GM21526 (cell line): ENCODE measurements at regions not wholly inside any gene's neighbourhood (a gene's known extent, or its start where the extent isn't known, plus 50 kb on each side); places are given as distances from the start of the nearest gene placed in this dataset.
"Not testable (repeated sequence)": the region's sequence is repeated elsewhere in the genome, so short reads cannot be mapped to it uniquely, and the experiment has no call there.

Experiments
- ATAC-seq: cut with Tn5 transposase; IDR thresholded peaks from one replicate; pipeline ENCODE4 v1.9.1; 2021; ENCODE audit warnings: moderate library complexity; ENCODE audit not compliant: unreplicated experiment, low FRiP score

GRCh38 chr1:182235952-182236650 lies 155.5 kb downstream of the GLUL start:
- ATAC-seq, result no peak

GRCh38 chr1:182235604-182235951 lies 156.0 kb downstream of the GLUL start:
- no peak for ATAC-seq

GRCh38 chr1:182229921-182230491 lies 161.6 kb downstream of the GLUL start:
- no peak for ATAC-seq

- no peak for ATAC-seq
Observed at GRCh38 chr1:182229451-182229850, 162.1 kb downstream of the GLUL start.

GRCh38 chr1:182227864-182228547 lies 163.6 kb downstream of the GLUL start:
- ATAC-seq, result no peak

DNA sequence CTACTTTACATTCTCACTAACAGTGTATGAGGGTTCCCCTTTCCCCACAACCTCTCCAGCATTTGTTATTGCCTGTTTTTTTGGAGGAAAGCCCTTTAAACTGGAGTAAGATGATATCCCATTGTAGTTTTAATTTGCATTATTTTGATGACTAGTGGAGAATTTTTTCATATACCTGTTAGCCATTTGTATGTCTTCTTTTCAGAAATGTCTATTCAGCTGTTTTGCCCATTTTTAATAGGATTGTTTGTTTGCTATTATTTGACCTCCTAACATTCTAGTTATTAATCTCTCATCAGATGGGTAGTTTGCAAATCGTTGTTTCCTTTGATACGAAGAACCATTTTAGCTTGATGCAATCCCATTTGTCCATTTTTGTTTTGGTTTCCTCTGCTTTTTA lies 165.0 kb downstream of the GLUL start:
- no peak for ATAC-seq

GRCh38 chr1:182225755-182226154 lies 164.2 kb upstream of the ZNF648 start:
- not testable (repeated sequence) for ATAC-seq

DNA sequence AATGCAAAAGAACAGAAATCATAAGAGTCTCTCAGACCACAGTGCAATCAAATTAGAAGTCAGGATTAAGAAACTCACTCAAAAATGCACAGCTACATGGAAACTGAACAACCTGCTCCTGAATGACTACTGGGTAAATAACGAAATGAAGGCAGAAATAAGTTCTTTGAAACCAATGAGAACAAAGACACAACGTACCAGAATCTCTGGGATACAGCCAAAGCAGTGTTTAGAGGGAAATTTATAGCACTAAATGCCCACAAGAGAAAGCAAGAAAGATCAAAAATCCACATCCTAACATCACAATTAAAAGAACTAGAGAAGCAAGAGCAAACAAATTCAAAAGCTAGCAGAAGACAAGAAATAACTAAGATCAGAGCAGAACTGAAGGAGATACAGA lies 160.5 kb upstream of the ZNF648 start:
- ATAC-seq, result not testable (repeated sequence)

DNA sequence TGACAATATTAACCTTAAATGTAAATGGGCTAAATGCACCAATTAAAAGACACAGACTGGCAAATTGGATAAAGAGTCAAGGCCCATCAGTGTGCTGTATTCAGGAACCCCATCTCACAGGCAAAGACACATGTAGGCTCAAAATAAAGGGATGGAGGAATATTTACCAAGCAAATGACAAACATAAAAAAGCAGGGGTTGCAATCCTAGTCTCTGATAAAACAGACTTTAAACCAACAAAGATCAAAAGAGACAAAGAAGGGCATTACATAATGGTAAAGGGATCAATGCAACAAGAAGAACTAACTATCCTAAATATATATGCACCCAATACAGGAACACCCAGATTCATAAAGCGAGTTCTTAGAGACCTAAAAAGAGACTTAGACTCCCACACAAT lies 159.9 kb upstream of the ZNF648 start:
- ATAC-seq, result not testable (repeated sequence)

DNA sequence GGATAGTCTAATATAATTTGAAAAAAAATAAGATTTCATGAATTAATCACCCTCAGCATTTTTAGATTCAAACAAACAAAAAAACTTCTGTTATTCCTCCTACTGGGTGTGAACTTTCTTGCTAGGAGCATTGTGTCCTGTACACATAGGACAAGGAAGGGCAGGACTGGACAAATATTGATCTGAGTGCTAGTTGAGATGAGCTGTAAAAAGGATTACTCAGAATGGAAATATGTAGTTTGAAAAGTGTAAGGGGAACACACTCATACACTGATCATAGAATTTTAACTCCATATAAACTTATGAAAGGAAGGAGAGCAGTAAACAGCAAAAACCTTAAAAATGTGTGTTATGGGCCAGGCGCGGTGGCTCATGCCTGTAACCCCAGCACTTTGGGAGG lies 156.5 kb upstream of the ZNF648 start:
- no peak for ATAC-seq

DNA sequence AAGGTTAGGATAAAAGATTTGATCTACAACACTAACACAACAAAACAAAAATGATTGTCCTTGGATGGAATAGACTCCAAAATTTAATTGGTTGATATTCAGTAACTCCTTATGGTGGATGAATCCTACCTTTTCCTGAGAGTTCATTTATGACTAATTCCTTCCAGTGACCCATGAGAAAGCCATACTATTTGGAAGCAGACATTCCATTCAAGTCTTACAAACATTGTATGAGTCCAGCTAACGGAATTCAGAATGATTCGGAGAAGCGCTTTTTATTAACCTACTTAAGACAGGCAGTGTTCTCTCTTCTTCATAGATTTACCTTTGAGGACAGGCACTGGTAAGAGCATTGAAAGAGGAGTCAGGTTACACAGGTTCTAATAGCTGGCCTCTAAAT lies 155.6 kb upstream of the ZNF648 start:
- no peak for ATAC-seq

DNA sequence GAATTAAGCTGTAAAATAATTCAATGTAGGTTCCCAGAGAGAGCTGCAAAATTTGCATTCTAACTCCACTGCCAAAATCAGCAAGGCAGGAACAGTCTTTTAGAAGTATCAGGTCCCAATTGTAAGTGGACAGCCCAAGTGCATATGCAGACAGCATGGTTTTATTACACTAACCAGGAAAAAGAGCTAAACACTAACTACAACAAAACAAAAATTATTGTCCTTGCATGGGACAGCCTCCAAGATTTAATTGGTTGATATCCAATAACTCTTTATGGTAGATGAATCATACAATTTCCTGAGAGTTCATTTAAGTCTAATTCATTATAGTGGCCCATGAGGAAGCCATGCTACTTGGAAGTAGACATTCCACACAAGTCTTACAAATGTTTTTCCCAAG lies 154.3 kb upstream of the ZNF648 start:
- ATAC-seq, result no peak

DNA sequence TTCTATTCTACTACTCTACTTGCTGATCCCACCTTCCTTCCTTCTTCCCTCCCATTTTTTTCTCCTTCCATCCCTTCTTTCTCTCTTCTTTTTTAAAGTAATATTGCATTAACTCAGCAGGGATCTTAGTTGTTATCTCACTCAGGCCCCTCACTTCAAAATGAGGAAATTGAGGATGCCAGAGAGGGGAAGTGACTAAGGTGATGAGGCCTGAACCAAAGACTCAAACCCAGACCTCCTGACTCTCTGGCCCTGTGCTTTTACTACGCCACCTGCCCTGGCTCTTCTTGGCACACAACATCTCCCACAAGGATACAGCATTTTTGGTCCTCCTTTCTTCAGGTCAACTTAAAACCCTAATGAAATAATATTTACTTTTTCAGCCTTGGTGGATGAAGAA lies 151.7 kb upstream of the ZNF648 start:
- no peak for ATAC-seq

GRCh38 chr1:182211386-182211785 lies 149.9 kb upstream of the ZNF648 start:
- no peak for ATAC-seq

DNA sequence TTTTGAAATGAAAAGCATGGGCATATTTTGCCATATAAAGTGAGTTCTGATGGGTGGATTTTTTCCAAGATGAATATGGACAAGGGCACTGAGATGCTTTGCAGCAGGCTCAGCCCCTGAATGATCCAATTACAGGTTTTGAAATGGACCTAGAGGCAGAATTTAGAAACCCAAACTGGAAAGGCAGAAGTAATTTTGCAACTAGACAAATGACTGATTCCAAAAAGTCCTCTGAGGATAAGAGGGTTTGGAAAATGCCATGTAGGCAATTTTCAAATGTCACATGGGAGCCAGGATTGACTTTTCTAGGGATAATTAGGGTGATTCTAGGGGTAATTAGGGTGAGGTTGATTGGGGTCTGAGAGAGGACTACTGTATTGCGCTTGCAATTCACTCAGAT lies 148.9 kb upstream of the ZNF648 start:
- ATAC-seq, result no peak

DNA sequence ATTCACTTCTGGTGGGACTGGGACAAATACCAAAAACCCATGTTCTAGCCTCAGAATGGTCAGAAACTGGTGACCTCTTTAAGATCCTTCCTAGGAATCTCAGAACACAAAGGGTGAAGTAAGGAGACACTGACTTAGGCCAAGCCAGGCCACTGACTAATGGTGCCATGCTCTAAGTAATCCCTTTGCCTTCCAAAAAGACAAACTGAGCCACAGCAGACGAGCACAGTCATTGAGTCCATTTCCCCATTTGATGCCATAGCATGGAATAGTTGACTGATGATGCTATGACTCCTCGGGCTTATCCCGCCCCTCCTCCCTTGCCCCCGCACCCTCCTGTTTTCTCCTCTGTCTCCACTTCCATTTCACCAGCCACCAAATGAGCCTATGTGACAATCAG lies 145.8 kb upstream of the ZNF648 start:
- ATAC-seq, result no peak

DNA sequence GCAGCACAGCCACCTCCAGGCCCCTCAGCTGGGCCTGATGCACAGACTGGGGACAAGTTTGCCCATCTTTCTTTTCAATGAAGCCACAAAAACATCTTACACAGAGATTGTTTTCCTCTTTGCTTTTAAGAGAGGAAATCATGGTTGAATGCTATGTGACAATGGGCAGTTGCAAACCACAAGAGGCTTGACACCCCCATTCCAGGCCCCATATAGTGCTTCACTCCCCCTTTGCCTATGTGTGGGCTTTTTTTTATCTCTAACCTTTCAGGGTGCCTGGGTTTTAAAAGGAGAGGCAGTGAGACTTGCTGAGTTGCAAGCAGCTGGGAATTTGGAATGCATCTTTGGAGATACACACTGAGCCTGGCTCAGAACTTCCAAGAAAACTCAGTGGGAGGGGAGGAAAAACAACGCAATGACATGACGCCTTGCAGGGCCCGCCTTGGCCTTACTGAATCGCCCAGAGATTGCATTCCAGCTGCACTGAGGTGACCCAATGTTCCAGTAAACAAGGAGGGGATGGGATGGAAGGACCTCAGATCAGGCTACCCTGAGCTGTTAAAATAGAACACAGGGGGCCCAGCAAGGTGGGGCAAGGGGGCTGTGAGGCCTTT lies 145.2 kb upstream of the ZNF648 start:
- no peak for ATAC-seq

DNA sequence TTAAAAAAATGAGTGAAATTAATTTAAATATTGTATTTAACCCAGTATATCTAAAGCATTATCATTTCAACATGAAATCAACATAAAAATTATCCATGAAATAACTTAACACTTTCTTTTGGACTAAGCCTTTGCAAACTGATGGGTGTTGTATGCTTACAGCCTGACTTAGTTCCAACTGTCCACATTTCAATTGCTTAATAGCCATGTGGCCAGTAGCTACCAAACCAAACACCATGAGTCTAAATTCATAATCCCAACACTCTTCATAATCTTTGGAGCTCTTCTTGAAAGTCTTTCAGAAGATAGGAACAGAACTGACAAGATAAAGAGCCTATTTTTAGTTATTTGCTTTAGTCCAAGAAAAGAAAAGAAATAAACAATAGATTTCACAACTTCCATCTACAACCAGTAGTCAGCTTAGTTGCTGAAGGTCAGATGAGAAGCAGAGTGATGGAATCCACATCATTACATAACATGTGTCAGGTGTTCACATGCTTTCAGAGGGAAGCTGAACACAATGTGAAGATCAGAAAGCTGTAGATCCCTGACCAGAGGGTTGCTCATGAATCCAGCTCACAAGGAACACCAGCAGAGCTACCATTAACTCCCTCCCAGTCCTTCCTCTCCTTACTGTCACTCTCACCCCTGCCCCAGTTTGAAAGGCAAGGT lies 144.0 kb upstream of the ZNF648 start:
- no peak for ATAC-seq

GRCh38 chr1:182203191-182203875 lies 141.8 kb upstream of the ZNF648 start:
- no peak for ATAC-seq

DNA sequence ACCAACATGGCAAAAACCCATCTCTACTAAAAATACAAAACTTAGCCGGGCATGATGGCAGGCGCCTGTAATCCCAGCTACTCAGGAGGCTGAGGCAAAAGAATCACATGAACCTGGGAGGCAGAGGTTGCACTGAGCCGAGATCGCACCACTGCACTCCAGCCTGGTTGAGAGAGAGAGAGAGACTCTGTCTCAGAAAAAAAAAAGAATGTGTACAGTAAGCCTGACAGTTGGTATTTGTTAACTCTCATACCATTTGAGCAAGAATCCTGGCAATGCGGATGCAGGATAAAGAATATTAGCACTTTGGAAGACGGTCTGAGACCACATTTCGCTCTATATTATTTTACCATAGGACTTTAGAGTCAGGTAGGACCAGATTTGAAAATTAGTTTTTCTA lies 140.0 kb upstream of the ZNF648 start:
- not testable (repeated sequence) for ATAC-seq
